SU-DHL-6 (cell line): ENCODE measurements at regions not wholly inside any gene's neighbourhood (a gene's known extent, or its start where the extent isn't known, plus 50 kb on each side); places are given as distances from the start of the nearest gene placed in this dataset.

Experiments used
- EZH2phosphoT487 ChIP-seq: fragments of 200-600 bp; sonication (generic), shearing (Covaris generic); conservative IDR thresholded peaks from 2 replicates; pipeline ENCODE4 v1.6.1; 2018; ENCODE audit warnings: mild to moderate bottlenecking, antibody characterized with exemption, low read length, moderate library complexity, mixed read lengths
- TF ChIP-seq, protein P1 (sequence below): fragments of 200-600 bp; sonication (generic); IDR thresholded peaks from one replicate; pipeline ENCODE4 v1.5.1; 2017; ENCODE audit warnings: antibody characterized with exemption, mild to moderate bottlenecking, low read length, moderate library complexity; ENCODE audit not compliant: insufficient read depth, poor library complexity, severe bottlenecking

DNA sequence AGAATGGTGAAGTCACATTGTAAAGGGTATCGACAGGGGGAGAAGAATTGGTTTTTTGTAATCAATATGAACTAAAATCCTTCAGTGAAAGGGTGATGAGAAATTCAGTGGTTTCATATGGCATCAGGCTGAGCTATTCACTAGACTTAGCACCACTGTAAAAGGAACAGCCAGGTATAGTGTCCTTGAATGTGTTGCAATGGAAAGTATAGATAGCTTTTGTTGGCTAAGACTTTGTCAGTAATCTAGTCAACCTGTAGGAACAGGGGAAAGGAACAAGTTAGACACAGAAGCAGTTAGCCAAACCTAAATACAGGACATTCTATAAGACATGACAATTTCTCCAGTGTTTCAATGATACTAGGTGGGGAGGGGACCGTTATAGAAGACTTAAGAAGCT lies 172.6 kb upstream of the MOCS1 start:
- TF ChIP-seq, protein P1, sequence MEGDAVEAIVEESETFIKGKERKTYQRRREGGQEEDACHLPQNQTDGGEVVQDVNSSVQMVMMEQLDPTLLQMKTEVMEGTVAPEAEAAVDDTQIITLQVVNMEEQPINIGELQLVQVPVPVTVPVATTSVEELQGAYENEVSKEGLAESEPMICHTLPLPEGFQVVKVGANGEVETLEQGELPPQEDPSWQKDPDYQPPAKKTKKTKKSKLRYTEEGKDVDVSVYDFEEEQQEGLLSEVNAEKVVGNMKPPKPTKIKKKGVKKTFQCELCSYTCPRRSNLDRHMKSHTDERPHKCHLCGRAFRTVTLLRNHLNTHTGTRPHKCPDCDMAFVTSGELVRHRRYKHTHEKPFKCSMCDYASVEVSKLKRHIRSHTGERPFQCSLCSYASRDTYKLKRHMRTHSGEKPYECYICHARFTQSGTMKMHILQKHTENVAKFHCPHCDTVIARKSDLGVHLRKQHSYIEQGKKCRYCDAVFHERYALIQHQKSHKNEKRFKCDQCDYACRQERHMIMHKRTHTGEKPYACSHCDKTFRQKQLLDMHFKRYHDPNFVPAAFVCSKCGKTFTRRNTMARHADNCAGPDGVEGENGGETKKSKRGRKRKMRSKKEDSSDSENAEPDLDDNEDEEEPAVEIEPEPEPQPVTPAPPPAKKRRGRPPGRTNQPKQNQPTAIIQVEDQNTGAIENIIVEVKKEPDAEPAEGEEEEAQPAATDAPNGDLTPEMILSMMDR = no peak
- no peak for TF ChIP-seq EZH2phosphoT487
